Hematopoietic multipotent progenitor cell treated with erythropoietin and hydrocortisone succinate and interleukin-3 and kit ligand, for 17 days (in vitro differentiated cells): ENCODE measurements at regions not wholly inside any gene's neighbourhood (a gene's known extent, or its start where the extent isn't known, plus 50 kb on each side); places are given as distances from the start of the nearest gene placed in this dataset.

Experiments
- DNase-seq: peaks from one replicate; pipeline ENCODE4 v3.0.0-alpha.2; 2015; ENCODE audit warnings: low spot score

DNA sequence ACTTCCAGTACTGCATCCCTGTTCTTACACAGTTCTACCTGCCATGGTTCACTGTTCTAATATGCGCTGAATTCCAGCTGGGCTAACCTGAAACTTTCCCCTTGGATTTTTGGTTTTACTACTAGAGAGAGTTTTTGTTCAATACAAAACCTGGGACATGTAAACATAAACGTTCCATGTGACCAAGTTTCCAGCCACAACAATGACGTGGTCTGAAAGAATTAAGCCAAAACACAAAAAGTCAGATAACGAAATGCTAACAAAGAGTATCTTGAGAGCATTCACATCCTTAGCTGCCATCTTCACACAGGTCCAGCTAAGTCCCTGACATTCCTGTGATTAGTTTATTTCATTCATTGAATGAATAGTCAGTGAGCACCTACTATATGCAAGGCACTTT, 467.0 kb upstream of the PKDCC start:
- DNase-seq = no peak

DNA sequence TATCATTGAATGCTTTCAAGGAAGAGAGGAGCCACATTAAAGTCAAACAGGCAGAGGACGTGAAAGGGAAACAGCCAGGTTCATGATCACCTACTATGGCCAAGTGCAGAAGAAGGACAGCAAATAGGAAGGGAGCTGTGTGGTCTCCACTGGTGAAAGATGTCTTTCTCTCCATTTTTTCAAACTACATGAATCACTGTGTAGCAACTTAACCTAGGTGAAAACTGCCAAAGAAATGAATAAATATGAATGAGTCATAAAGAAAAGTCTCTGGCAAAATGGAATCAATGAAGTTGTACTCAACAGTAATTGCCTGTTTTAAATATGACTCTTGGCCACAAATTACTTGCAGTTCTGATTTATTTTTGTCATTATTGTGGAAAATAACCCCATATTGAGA, 452.6 kb upstream of the PKDCC start:
- DNase-seq = no peak

DNA sequence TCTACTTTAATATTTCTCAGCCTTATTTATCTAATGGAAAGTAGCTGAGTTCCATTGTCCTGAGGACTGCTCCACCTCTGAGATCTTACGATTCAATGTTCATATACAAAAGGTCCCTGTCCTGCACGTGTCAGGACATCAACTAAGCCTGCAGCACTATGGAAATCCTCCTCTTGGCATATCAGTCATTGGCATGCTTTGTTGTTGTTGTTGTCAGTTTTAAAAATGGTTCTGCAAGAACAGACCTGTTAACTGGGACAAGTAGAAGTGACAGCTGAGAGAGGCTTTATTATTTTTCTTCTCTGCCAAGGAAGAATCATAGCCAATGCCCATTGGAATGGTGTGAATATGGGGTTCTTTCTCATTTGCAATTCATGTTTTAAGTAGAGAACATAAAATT, 450.1 kb upstream of the PKDCC start:
- no peak for DNase-seq

DNA sequence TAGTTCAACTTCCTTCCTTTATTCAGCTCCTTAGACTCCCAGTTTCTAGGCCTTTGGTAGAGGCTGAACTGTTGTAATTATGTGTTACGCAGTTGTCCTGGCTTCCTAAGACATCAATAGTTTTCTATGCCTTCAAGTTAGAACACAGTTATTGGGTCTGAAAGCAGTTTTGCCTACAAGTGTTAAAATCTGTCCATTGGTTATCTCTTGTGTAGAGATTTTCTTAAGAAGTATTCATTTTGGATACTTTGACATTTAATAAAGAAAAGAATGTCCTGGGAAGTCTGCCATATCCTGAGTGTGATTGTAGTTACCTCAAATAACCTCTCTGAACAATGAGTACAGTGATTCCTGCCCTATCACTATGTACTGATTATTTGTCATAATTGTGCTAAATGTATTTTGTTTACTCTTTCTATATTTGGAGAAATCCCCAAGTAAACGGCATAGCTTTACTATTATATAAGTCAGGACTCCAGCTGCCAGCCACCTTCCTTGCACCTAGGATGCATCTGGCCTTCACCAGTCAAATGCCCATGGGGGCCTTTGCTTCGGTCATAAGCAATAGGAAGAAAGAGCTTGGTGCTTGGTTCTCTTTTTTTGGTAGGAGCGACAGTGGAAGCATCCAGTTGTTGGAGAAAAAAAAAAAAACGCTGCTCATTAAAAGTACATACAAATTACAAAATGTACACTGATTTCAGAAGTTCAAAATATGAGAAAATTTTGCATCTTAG, 449.5 kb upstream of the PKDCC start:
- no peak for DNase-seq

DNA sequence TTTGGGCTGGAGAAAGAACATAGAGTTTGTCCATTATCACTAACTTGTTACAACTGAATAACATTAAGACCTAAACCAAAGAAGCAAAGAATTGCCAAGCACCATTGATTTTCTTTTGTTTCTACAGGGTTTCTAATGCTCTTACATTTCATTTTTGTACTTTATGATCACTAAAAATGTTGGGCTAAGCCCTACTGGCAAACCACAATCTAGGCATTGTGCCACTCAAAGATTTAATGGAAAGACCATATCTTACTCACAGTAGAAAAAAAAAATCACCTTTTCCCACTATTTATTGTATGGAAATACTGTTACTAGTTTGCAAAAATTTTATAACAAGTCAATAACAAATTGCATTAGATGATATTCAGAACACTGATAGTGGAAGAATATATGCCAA, 447.4 kb upstream of the PKDCC start:
- DNase-seq = no peak

DNA sequence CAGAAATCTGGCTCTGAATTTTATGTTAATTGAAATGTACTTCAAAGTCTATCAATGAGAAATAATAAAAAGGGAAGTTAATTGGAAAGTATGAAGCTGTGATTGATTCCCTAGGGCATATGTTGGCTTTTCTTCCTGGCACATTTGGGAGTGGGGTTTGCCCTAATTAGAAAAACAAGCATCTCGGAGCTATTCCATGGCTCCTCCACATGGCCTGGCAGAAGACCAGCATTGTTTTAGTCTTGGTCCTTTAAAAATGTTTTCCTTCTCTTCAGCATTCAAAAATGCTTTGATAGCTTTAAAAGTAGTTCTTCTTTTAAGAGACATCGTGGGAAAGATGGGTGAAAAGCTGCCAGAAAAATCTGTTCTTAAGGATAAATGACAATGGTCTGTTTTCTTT, 445.5 kb upstream of the PKDCC start:
- no peak for DNase-seq

DNA sequence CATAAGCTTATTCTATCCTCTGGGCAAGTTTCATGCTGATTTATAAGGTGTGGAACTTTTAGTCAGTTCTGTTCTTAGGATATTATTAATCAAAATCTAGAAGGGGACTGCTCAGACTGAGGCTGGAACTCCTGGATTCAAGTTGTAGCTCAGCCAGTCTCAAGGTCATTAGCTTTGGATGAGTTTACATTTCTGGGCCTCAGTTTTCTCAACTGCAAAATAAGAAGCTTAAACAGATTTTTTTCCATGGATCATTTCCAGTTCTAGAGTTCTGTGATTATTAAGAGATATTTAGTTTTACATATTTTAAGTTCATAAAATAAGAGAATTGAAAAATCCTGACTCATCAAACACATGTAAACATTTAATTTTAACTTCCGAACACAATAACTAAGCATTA, 442.5 kb upstream of the PKDCC start:
- no peak for DNase-seq

DNA sequence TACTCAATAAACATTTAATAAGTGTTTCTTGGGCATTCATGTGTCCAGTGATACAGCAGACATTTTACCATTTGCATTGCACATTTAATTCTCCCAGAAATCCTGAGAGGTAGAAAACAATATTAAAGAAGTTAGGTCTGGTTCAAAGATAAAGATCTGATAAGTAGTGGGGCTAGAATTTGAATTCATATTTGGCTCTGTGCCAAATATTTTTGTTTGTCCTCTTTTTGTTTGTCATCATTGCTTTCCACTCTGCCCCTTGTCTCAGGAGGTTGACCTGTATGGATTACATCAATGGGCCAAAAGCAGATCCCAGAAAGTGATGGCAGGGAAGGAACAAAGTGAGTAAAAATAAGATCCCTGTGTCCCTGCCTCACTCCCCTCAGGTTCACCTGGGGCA, 441.9 kb upstream of the PKDCC start:
- DNase-seq = no peak

DNA sequence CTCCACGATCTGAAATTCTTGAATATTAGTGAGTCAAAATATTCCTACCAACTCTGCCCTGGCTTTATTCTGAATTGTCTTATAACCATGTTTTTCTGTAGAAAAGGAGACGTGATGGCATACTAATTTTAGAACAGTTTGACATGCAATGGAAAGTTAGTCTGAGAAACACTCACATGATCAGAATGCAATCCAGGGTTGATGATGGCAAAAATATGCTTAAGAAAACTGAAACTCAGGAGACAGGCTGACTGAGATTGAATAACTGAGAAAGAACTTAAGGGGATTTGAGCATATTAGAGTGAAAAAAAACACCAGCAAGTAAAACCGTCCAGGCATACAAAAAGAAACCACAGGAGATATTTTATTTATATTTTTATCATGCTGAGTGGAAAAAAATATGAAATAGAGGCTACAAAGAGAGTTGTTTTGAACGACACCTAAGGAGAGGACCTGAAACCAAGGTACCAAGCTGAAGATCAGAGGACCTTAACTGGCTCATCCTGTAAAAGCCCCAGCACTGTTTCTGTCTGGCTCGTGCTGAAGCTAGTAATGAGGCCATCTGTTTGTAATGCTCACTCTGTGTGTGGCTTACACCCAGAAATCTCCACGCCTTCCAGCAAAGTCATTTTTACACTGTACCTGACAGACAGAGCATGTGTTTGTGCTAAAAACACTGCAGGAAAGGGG, 437.2 kb upstream of the PKDCC start:
- no peak for DNase-seq

DNA sequence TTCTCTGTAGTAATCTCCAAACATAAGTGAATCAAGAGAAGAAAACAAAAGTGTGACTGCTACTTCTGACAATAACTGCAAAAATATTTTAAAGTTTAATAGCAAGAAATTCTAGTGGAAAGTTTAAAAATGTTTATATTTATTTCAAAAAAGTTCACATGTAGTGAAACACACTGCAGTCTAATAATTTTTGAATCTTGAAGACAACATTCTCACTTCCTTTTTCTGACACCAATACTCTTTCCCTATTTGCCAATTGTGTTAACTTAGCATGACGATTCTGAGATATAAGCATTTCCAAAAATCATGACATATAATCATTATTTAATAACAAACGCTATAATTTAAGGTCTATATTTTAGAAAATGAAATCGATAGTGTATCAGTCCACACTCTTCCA, 429.1 kb upstream of the PKDCC start:
- DNase-seq = no peak

DNA sequence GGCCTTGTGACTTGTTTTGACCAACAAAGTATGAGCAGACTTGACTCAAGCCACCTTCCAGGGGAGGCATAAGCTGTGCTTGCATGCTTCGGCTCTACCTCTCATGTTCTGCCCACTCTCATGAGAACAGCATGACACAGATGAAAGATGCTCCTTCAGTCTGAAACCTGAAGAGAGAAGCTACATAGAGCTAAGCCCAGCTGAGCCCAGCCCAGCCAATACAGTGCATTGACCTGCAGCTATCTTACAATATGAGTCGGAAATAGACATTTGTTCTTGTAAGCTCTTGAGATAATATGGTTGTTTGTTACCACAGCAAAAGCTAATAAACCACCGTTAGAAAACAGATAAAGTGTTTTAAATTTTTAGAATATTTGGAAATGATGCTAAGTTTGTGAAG, 426.7 kb upstream of the PKDCC start:
- DNase-seq = no peak

DNA sequence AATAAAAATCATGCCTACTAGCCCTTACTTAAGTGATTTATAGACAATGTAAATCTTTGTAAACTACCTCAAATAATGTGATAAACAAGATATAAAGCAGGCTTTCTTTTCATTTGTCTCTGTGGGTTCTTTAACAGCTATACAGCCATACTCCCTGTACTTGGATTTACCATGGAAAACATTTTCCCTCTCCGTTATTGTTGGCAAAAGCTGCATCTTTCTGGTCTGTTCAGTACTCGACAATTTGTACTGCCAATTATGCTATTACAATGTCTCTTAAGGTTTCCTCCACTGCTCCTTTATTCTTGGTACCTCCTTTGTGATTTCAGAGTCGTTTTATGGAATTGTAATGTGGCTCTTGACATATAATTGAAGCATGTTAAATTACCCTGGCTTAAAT, 426.3 kb upstream of the PKDCC start:
- no peak for DNase-seq

DNA sequence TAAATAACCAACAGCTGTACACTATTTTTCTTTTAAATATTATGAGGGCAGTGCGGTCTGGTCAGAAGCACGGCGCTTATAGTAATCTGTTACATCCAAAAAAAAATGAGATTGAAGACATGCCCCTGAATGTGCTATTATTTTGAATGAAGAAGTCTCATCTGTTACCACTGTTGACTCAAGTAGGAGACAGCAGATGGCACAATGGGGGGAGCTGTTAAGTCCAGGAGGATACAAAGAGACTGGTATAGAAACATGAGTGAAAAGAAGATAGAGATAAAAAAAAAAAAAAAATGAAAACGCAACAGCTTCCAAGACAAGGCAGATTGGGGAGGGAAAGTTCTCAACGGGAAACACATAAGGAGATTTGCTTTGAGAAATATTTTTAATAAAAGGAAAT, 425.5 kb upstream of the PKDCC start:
- DNase-seq = no peak

DNA sequence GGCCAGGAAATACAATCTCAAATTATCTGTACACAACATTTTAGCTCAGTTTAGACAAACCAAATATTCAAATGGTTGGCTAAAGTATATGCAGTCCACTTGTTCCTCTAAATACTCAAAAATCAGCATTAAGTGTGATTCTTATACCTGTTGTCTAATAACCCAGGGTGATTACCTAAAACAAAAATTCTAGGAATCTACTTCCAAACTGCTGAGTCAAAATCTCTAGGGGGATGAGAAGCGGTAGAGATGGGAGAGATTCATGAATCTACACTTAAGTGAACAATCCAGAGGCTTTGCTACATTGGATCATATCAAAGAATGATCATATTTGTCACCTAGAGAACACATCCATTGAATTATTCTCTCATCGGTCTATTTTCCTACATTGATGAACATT, 420.9 kb upstream of the PKDCC start:
- no peak for DNase-seq

DNA sequence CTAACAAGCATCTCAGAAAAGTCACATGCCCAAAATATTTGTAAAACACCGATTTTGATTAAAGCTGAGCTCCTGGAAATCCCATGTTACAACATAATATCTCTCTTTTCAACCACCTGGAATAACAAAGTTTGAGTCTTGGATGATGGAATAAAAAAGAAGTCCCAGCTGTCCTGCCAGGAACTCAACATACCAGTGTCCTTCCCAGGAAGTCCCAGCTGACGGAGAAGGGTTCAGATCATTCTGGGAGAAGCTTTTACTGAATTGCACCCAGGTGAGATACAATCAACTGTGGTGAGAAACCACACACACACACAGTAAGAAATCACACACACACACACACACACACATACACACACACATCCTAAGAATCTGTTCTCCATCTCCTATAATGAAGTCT, 413.1 kb upstream of the PKDCC start:
- no peak for DNase-seq

DNA sequence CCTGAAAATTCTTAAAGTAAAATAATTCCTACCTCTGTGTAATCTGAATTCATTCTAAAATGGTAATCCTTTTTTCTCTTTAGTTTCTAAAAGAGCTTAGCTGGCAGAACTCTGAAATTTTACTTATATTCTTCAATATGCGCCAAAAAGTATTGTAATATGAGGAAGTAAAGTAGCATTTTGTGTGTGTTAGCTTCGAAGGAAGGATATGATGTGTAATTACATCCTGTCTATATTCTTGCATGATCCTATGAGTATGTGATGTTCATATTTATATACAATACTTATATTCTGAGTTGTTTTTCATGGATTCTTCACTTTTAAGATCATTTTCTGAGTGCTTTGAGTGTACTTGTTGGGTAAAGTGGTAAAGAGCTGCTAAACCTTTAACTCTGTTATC, 402.9 kb upstream of the PKDCC start:
- DNase-seq = no peak

DNA sequence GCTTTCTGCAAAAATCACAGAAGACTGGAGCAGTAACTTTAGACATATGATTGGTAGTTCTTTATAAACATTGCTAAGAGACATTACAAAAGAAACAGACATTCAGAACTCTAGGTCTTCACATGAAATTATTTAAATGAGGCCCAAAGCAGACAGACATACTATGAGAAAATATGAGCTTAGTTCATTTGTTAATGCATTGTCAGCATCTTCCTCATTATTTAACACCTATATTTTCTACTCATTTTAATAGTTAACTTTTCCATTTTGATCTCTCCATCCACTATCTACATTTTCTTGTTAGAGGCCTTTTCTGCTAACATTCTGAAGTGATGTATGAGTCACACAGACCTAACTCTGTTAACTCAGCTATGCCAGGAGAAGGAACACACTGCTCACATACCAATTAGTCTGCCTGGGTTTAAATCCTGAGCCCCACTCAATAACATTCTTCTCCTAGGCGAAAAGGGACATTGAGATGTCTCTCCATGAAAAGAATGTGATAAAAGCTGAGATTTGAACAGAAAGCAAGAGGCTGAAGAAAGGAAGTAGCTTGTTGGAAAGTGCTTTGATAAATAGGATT, 400.3 kb upstream of the PKDCC start:
- DNase-seq = no peak

DNA sequence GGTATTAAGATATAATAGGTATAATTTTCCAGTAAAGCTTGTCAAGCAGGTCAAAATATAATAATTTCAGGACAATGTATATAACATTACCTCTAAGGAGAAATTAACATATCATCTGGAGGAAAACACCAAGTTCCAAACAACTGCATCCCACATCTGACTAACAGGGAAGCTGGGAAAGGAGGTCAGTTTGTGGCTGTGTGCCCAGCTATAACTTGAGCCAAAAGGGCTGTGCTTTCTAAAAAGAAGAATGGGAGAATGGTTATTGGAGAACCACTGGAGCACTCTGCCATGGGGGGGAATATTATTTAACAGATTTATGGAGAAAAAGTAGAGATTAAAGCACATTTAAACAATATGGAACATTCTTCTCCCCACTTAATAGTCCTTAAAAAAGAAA, 390.6 kb upstream of the PKDCC start:
- no peak for DNase-seq

DNA sequence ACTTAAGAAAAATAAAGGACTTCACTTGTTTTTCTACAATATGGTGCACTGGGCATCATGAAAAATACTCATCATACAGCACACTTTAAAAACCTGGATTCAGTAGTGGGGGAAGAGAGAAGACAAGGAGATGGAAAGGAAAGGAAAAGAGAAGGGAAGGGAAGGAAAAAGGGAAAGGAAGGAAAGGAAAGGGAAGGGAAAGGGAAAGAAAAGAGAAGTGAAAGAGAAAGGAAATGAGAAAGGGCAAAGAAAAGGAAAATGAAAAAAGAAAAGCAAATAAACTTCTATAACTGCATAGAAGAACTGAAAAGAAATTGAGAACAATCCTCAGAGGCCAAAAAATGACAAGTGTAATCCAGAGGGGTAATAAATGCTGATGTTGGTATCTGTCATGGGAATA, 388.1 kb upstream of the PKDCC start:
- DNase-seq = no peak

DNA sequence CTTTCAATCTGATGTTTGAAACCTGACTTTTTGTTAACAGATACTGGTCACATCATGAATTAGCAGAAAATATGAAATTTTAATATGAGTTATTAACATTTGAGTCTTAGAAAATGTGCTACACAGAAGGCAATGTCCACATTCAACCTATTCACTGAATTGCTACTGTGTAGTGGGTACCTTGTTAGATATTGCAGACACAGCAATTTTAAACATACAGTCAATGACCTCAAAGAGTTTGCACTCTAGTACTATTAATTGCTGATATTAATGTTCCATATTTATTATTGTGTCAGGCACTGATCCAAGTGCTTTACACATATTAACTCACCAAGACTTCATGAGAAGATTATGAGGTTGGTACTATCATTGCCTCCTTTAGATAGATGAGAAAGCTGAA, 385.4 kb upstream of the PKDCC start:
- no peak for DNase-seq

DNA sequence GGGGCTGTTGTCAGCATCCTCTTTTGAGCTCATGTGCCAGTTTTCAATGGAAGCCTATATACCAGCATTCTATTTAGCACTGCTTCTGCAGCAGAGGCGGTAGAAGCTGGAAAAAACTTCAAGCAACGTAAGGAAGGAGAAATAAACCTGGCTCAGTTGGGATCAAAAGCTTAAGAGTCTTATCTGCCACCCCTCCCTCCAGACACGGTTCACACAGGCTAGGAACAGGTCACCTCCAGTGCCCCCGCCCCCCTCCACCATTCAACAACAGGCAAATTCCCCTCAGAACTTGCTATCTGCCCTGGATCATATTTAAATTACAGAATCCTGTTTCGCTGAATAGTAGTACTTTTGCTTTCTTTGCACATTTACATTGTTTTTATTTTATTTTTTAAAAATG, 384.8 kb upstream of the PKDCC start:
- no peak for DNase-seq

DNA sequence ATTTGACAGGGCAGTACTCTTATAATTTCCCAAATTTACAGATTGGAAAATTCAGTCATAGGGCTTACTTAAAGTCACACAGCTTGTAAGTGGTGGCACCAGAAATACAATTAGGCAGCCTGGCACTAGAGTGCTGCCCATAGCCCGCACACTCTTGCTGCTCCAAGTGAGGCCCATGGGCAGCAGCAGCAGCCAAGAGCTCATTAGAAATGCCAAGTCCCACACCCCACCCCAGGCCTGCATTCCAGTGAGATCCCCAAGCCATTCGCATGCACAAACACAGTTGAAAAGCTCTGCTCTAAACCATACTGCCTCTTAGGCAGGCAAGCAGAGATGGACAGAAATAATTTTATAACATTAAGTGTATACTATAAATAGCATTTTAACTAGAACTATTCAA, 379.3 kb upstream of the PKDCC start:
- no peak for DNase-seq

DNA sequence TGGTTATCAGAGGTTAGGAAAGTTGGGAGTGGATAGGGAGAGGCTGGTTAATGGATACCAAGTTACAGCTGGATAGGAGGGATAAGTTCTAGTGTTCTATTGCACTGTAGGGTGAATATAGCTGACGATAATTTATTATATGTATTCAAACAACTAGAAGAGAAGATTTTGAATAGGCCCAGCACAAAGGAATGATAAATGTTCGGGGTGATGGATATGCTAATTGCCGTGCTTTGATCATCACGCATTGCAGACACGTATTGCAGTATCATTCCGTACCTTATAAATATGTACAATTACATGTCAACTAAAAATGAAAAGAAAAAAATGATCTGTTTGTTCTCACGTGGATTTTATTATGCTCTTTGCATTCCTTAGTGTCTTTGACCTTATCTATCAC, 369.2 kb upstream of the PKDCC start:
- DNase-seq = no peak

DNA sequence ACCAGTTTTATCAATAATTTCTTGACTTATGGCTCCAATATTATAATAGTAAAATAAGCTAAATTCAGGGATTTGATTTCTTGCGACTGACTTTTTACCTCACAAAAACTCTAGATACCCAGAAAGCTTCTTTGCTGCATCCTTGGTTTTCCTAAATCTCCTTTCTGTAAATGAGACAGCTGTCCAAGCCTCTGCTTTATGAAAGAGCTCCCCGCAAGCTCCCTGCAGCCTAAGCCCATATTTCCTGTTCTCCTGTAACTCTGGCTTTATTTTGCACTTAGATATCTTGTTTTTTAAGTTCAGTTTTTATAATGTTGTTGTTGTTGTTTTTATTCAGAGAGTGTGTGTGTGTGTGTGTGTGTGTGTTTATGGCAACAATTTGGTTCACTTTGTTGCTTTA, 361.7 kb upstream of the PKDCC start:
- no peak for DNase-seq
